SU-DHL-6 (cell line): ENCODE measurements at regions not wholly inside any gene's neighbourhood (a gene's known extent, or its start where the extent isn't known, plus 50 kb on each side); places are given as distances from the start of the nearest gene placed in this dataset.

ENCODE experiments used
- CTCF ChIP-seq: fragments of 200-600 bp; sonication (generic); IDR thresholded peaks from one replicate; pipeline ENCODE4 v1.5.1; 2017; ENCODE audit warnings: antibody characterized with exemption, mild to moderate bottlenecking, low read length, moderate library complexity; ENCODE audit not compliant: insufficient read depth, poor library complexity, severe bottlenecking
- EZH2phosphoT487 ChIP-seq: fragments of 200-600 bp; sonication (generic), shearing (Covaris generic); conservative IDR thresholded peaks from 2 replicates; pipeline ENCODE4 v1.6.1; 2018; ENCODE audit warnings: mild to moderate bottlenecking, antibody characterized with exemption, low read length, moderate library complexity, mixed read lengths

- TF ChIP-seq CTCF, result no peak
- no peak for TF ChIP-seq EZH2phosphoT487
These were observed 363.5 kb downstream of the TMEM121 start for GRCh38 chr14:105889666-105890473.
